NCI-H774 (cell line): ENCODE measurements at regions not wholly inside any gene's neighbourhood (a gene's known extent, or its start where the extent isn't known, plus 50 kb on each side); places are given as distances from the start of the nearest gene placed in this dataset.

Experiments used
- DNase-seq: peaks from one replicate; lab custom pipeline; 2025; lab: John Stamatoyannopoulos, UW

- DNase-seq: no peak
Measured at GRCh38 chrX:22664826-22665225, 334.9 kb upstream of the DDX53 start.

GRCh38 chrX:22665818-22666217 lies 333.9 kb upstream of the DDX53 start:
- no peak for DNase-seq

- no peak for DNase-seq
Measured at GRCh38 chrX:22666441-22666840, 333.3 kb upstream of the DDX53 start.

- DNase-seq: peak; percentile 29
Measured at GRCh38 chrX:22674932-22675331, 324.8 kb upstream of the DDX53 start.

- peak; percentile 61 for DNase-seq
Measured at GRCh38 chrX:22686138-22686541, 313.6 kb upstream of the DDX53 start.

- DNase-seq: no peak
Measured at GRCh38 chrX:22689290-22689689, 310.5 kb upstream of the DDX53 start.

GRCh38 chrX:22690116-22690515 lies 309.6 kb upstream of the DDX53 start:
- DNase-seq: no peak

- DNase-seq: no peak
Measured at GRCh38 chrX:22691966-22692565, 307.7 kb upstream of the DDX53 start.

GRCh38 chrX:22698151-22698550 lies 301.6 kb upstream of the DDX53 start:
- DNase-seq: no peak

GRCh38 chrX:22699581-22700091 lies 300.1 kb upstream of the DDX53 start:
- no peak for DNase-seq

- no peak for DNase-seq
Measured at GRCh38 chrX:22712942-22713341, 286.8 kb upstream of the DDX53 start.

GRCh38 chrX:22730542-22730941 lies 269.2 kb upstream of the DDX53 start:
- DNase-seq: no peak

GRCh38 chrX:22737541-22737940 lies 262.2 kb upstream of the DDX53 start:
- DNase-seq: no peak

- no peak for DNase-seq
Measured at GRCh38 chrX:22739276-22739675, 260.5 kb upstream of the DDX53 start.

- no peak for DNase-seq
Measured at GRCh38 chrX:22740836-22741235, 258.9 kb upstream of the DDX53 start.

- no peak for DNase-seq
Measured at GRCh38 chrX:22742174-22742573, 257.6 kb upstream of the DDX53 start.

- no peak for DNase-seq
Measured at GRCh38 chrX:22746081-22746480, 253.7 kb upstream of the DDX53 start.

GRCh38 chrX:22748093-22748999 lies 251.4 kb upstream of the DDX53 start:
- peak; percentile 58 for DNase-seq

GRCh38 chrX:22758807-22759481 lies 240.8 kb upstream of the DDX53 start:
- DNase-seq: no peak

- no peak for DNase-seq
Measured at GRCh38 chrX:22760513-22761057, 239.2 kb upstream of the DDX53 start.

GRCh38 chrX:22788221-22788620 lies 211.5 kb upstream of the DDX53 start:
- no peak for DNase-seq

- DNase-seq: no peak
Measured at GRCh38 chrX:22795671-22796070, 204.1 kb upstream of the DDX53 start.
